ENCODE measurements at regions not wholly inside any gene's neighbourhood (a gene's known extent, or its start where the extent isn't known, plus 50 kb on each side); places are given as distances from the start of the nearest gene placed in this dataset.

GRCh38 chr22:34239421-34239820, 319.1 kb upstream of the LARGE1 start:
- TF ChIP-seq CTCF (IDR thresholded peaks at IDR 0.05) (no peak), POLR2A (IDR thresholded peaks at IDR 0.05) (no peak)

Data from thyroid gland (tissue), 4 donors.